Mucosa of descending colon (tissue), 3 donors: ENCODE measurements at regions not wholly inside any gene's neighbourhood (a gene's known extent, or its start where the extent isn't known, plus 50 kb on each side); places are given as distances from the start of the nearest gene placed in this dataset.

ENCODE experiments used
- ATAC-seq: fragments of 200-7000 bp; cut with Tn5 transposase; one replicate; pipeline ENCODE4 v1.9.1; 2020; ENCODE audit warnings: mild to moderate bottlenecking, moderate library complexity
- DNase-seq, 3 donors: peaks; one replicate each; pipeline ENCODE4 v3.0.0-alpha.2; 2020
- H3K36me3 ChIP-seq: fragments of 200-600 bp; one replicate; pipeline ENCODE4 v1.8.0; 2021; ENCODE audit warnings: low read depth, mild to moderate bottlenecking
- H3K4me1 ChIP-seq: fragments of 200-600 bp; one replicate; pipeline ENCODE4 v1.8.0; 2021; ENCODE audit warnings: low read depth, mild to moderate bottlenecking
- H3K4me3 ChIP-seq: fragments of 200-600 bp; one replicate; pipeline ENCODE4 v1.8.0; 2021; ENCODE audit warnings: mild to moderate bottlenecking
- H3K9me3 ChIP-seq: fragments of 200-600 bp; one replicate; pipeline ENCODE4 v1.8.0; 2021; ENCODE audit warnings: mild to moderate bottlenecking
- CTCF ChIP-seq: fragments of 200-600 bp; IDR thresholded peaks from one replicate; pipeline ENCODE4 v1.8.0; 2022; ENCODE audit warnings: antibody characterized with exemption, mild to moderate bottlenecking
- intact Hi-C, 2 donors: fragments of 100-400 bp; cut with DNase I in 1 of 2; cut with micrococcal nuclease in 1 of 2; formaldehyde crosslinking; loops; one replicate each; pipeline versions ENCODE4 v1.11.0 to v1.11.1; 2022; cut with DNase I, micrococcal nuclease
- donor health status: DM: no; HTN: no; CAD: no; lungs with moderate emphysema.
- donor health status: DM: no; HTN: no; CAD: no.
- donor health status: DM: no; HTN: yes; CAD: no.

- Histone ChIP-seq H3K9me3 (no peaks in the 10 kb centered on the region), H3K36me3 (no peaks in the 10 kb centered on the region), H3K4me3 (no peak overlapping the region), H3K4me1 (no peaks in the 10 kb centered on the region)
- intact Hi-C loops = no loop called here
- no peak for DNase-seq
- TF ChIP-seq CTCF = no peak
- ATAC-seq = no peak
These were observed 689.0 kb downstream of the TDRD15 start for GRCh38 chr2:21812766-21813165.

- TF ChIP-seq CTCF = no peak
- intact Hi-C loops = no loop called here
- Histone ChIP-seq H3K4me1 (no peaks in the 10 kb centered on the region), H3K36me3 (no peaks in the 10 kb centered on the region), H3K9me3 (no peaks in the 10 kb centered on the region), H3K4me3 (no peak overlapping the region)
- DNase-seq (no peak), ATAC-seq (no peak)
These were observed 690.9 kb downstream of the TDRD15 start for GRCh38 chr2:21814588-21815149.

GRCh38 chr2:21818212-21818795 lies 694.5 kb downstream of the TDRD15 start:
- H3K4me1 ChIP-seq = no peaks in the 10 kb centered on the region
- no peak overlapping the region for H3K4me3 ChIP-seq
- no peak for ATAC-seq
- no peaks in the 10 kb centered on the region for H3K36me3 ChIP-seq
- intact Hi-C loops = no loop called here
- TF ChIP-seq CTCF = no peak
- no peaks in the 10 kb centered on the region for H3K9me3 ChIP-seq
- no peak for DNase-seq

GRCh38 chr2:21819454-21819853 lies 695.7 kb downstream of the TDRD15 start:
- DNase-seq = no peak
- intact Hi-C loops = no loop called here
- no peak for TF ChIP-seq CTCF
- H3K4me1 ChIP-seq = no peaks in the 10 kb centered on the region
- no peak for ATAC-seq
- no peak overlapping the region for H3K4me3 ChIP-seq
- H3K36me3 ChIP-seq = no peaks in the 10 kb centered on the region
- no peaks in the 10 kb centered on the region for H3K9me3 ChIP-seq

GRCh38 chr2:21820271-21820670 lies 696.5 kb downstream of the TDRD15 start:
- intact Hi-C loops = no loop called here
- Histone ChIP-seq H3K36me3 (no peaks in the 10 kb centered on the region), H3K4me3 (no peak overlapping the region), H3K4me1 (no peaks in the 10 kb centered on the region), H3K9me3 (no peaks in the 10 kb centered on the region)
- ATAC-seq (no peak), DNase-seq (no peak)
- TF ChIP-seq CTCF = no peak
